HCT116 (cell line): ENCODE measurements at regions not wholly inside any gene's neighbourhood (a gene's known extent, or its start where the extent isn't known, plus 50 kb on each side); places are given as distances from the start of the nearest gene placed in this dataset.

ENCODE experiments used
- ATAC-seq: fragments of 200-7000 bp; cut with Tn5 transposase; 2 replicates; pipeline ENCODE4 v1.9.1; 2020; ENCODE audit warnings: mild to moderate bottlenecking, moderate library complexity
- BruUV-seq: library from RNA; stranded (reverse); fragments of 400-500 nt; replicated peaks from 2 replicates; lab custom pipeline; 2021; lab: Mats Ljungman, UMichigan
- CTCF ChIA-PET: fragments of 300-600 bp; sonication (Branson Sonifier 250); formaldehyde crosslinking; loops from one replicate; lab custom pipeline; 2021; ENCODE audit warnings: antibody characterized with exemption; lab: Charles Lee
- POLR2A ChIA-PET: fragments of 300-600, 350-600 bp; sonication (Branson Sonifier 250); formaldehyde crosslinking; loops from one replicate; lab custom pipeline; 2021; ENCODE audit warnings: antibody characterized with exemption; lab: Charles Lee
- RAD21 ChIA-PET, 2 experiments: fragments of 300-600 bp; sonication (Branson Sonifier 250); formaldehyde crosslinking; loops; one replicate each; lab custom pipeline; 2023; ENCODE audit warnings: low total read pairs in 2 of 2; ENCODE audit not compliant: uncharacterized antibody in 2 of 2, unreplicated experiment in 2 of 2, low non-redundant PET in 1 of 2; lab: Charles Lee
- DNase-seq: peaks from one replicate; pipeline ENCODE4 v3.0.0-alpha.2; 2010; ENCODE audit warnings: low read depth, low spot score
- H2AFZ ChIP-seq: fragments of 200-600 bp; shearing (Covaris generic), sonication (generic); 2 replicates; pipeline ENCODE4 v1.6.1; 2017; ENCODE audit warnings: low read depth, mixed run types, mixed read lengths, antibody characterized with exemption, low read length; ENCODE audit not compliant: poor library complexity, severe bottlenecking
- H3K27ac ChIP-seq: 2 replicates; pipeline ENCODE4 v1.5.1; 2012; ENCODE audit warnings: low read depth, low read length
- H3K27me3 ChIP-seq: fragments of 200-600 bp; sonication (generic); 2 replicates; pipeline ENCODE4 v1.6.1; 2016; ENCODE audit warnings: mixed run types, low read length, mixed read lengths; ENCODE audit not compliant: insufficient read depth
- H3K36me3 ChIP-seq, 2 experiments: fragments of 200-500 bp in 1 of 2; fragments of 200-600 bp in 1 of 2; sonication (Bioruptor generic) in 1 of 2; sonication (generic) in 1 of 2; 2 replicates each; pipeline versions ENCODE4 v1.5.1 to v1.6.1; 2014 to 2016; ENCODE audit warnings: low read length in 2 of 2, inconsistent platforms in 1 of 2, mixed read lengths in 1 of 2, mixed run types in 1 of 2; ENCODE audit not compliant: insufficient read depth in 2 of 2, control insufficient read depth in 1 of 2
- H3K4me1 ChIP-seq, 2 experiments: fragments of 200-600 bp in 1 of 2; sonication (generic) in 1 of 2; 2 replicates each; pipeline versions ENCODE4 v1.5.1 to v1.6.1; 2012 to 2017; ENCODE audit warnings: low read length in 2 of 2, inconsistent platforms in 1 of 2, mild to moderate bottlenecking in 1 of 2, mixed read lengths in 1 of 2, mixed run types in 1 of 2, moderate library complexity in 1 of 2; ENCODE audit not compliant: insufficient read depth in 2 of 2, control insufficient read depth in 1 of 2
- H3K4me2 ChIP-seq: fragments of 200-600 bp; sonication (generic); 2 replicates; pipeline ENCODE4 v1.6.1; 2017; ENCODE audit warnings: mixed run types, low read length, mixed read lengths
- H3K4me3 ChIP-seq, 2 experiments: fragments of 200-600 bp in 1 of 2; sonication (generic) in 1 of 2; replicated peaks in 1 of 2; 2 replicates each; pipeline ENCODE4 v1.5.1; 2011 to 2016; ENCODE audit warnings: low read length in 2 of 2, control low read depth in 1 of 2, low read depth in 1 of 2, mild to moderate bottlenecking in 1 of 2, mixed read lengths in 1 of 2, mixed run types in 1 of 2
- H3K79me2 ChIP-seq: fragments of 200-600 bp; sonication (generic); 2 replicates; pipeline ENCODE4 v1.6.1; 2017; ENCODE audit warnings: mild to moderate bottlenecking, mixed run types, low read length, moderate library complexity, mixed read lengths; ENCODE audit not compliant: insufficient read depth
- H3K9ac ChIP-seq: fragments of 200-600 bp; sonication (generic); 2 replicates; pipeline ENCODE4 v1.6.1; 2016; ENCODE audit warnings: low read length, mixed read lengths
- H3K9me2 ChIP-seq: fragments of 200-600 bp; sonication (generic), shearing (Covaris generic); 2 replicates; pipeline ENCODE4 v1.6.1; 2017; ENCODE audit warnings: mixed run types, mild to moderate bottlenecking, moderate library complexity; ENCODE audit not compliant: insufficient read depth
- H3K9me3 ChIP-seq, 2 experiments: fragments of 200-500 bp in 1 of 2; fragments of 200-600 bp in 1 of 2; sonication (Bioruptor generic) in 1 of 2; sonication (generic) in 1 of 2; 2 replicates each; pipeline ENCODE4 v1.6.1; 2014 to 2017; ENCODE audit warnings: low read length in 2 of 2, mixed read lengths in 2 of 2, inconsistent platforms in 1 of 2, low read depth in 1 of 2, mild to moderate bottlenecking in 1 of 2, mixed run types in 1 of 2, moderate library complexity in 1 of 2; ENCODE audit not compliant: control insufficient read depth in 1 of 2, insufficient read depth in 1 of 2
- H4K20me1 ChIP-seq: fragments of 200-600 bp; sonication (generic), shearing (Covaris generic); 2 replicates; pipeline ENCODE4 v1.6.1; 2017; ENCODE audit warnings: mixed run types, mild to moderate bottlenecking, moderate library complexity; ENCODE audit not compliant: insufficient read depth
- ATF3 ChIP-seq: IDR thresholded peaks from 2 replicates; pipeline ENCODE4 v1.6.1; 2012
- CBX3 ChIP-seq: IDR thresholded peaks from 2 replicates; pipeline ENCODE4 v1.6.1; 2012; ENCODE audit warnings: low read depth
- CEBPB ChIP-seq: IDR thresholded peaks from 2 replicates; pipeline ENCODE4 v1.6.1; 2012; ENCODE audit warnings: low read depth
- CTCF ChIP-seq, 3 experiments: fragments of 200-600 bp in 1 of 3; sonication (generic) in 1 of 3; IDR thresholded peaks in 2 of 3; conservative IDR thresholded peaks in 1 of 3; 2 replicates each; pipeline ENCODE4 v1.5.1; 2012 to 2017; ENCODE audit warnings: low read depth in 2 of 3, low read length in 2 of 3, antibody characterized with exemption in 1 of 3, borderline replicate concordance in 1 of 3, control low read depth in 1 of 3, mild to moderate bottlenecking in 1 of 3, mixed read lengths in 1 of 3, mixed run types in 1 of 3, moderate library complexity in 1 of 3; ENCODE audit not compliant: insufficient read depth in 1 of 3
- EZH2 ChIP-seq: fragments of 200-600 bp; sonication (generic); IDR thresholded peaks from 2 replicates; pipeline ENCODE4 v1.6.1; 2017; ENCODE audit warnings: antibody characterized with exemption, mixed run types
- FOSL1 ChIP-seq: IDR thresholded peaks from 2 replicates; pipeline ENCODE4 v1.6.1; 2012; ENCODE audit warnings: low read depth
- JUND ChIP-seq: IDR thresholded peaks from 2 replicates; pipeline ENCODE4 v1.6.1; 2012
- POLR2AphosphoS5 ChIP-seq: IDR thresholded peaks from 2 replicates; pipeline ENCODE4 v1.6.1; 2011; ENCODE audit warnings: mild to moderate bottlenecking, low read depth, low read length, moderate library complexity
- RAD21 ChIP-seq: IDR thresholded peaks from 2 replicates; pipeline ENCODE4 v1.6.1; 2012; ENCODE audit warnings: low read depth, mild to moderate bottlenecking
- REST ChIP-seq: IDR thresholded peaks from 2 replicates; pipeline ENCODE4 v1.6.1; 2012; ENCODE audit warnings: low read depth
- SIN3A ChIP-seq: IDR thresholded peaks from 2 replicates; pipeline ENCODE4 v1.6.1; 2012; ENCODE audit warnings: low read depth
- SP1 ChIP-seq: IDR thresholded peaks from 2 replicates; pipeline ENCODE4 v1.6.1; 2012; ENCODE audit warnings: low read depth
- SRF ChIP-seq: IDR thresholded peaks from 2 replicates; pipeline ENCODE4 v1.6.1; 2012; ENCODE audit warnings: low read depth
- TCF7L2 ChIP-seq: IDR thresholded peaks from 2 replicates; pipeline ENCODE4 v1.7.0; 2011; ENCODE audit warnings: borderline replicate concordance, inconsistent platforms; ENCODE audit not compliant: insufficient read depth, insufficient read length; ENCODE audit errors: extremely low read depth
- YY1 ChIP-seq: IDR thresholded peaks from 2 replicates; pipeline ENCODE4 v1.6.1; 2011; ENCODE audit warnings: low read length, low read depth, moderate library complexity, mild to moderate bottlenecking; ENCODE audit not compliant: insufficient replicate concordance; ENCODE audit errors: extremely low read depth
- ZFX ChIP-seq: fragments of 450-650 bp; IDR thresholded peaks from 2 replicates; pipeline ENCODE4 v1.6.1; 2017
- ZNF274 ChIP-seq: fragments of 200-500 bp; sonication (Bioruptor generic); IDR thresholded peaks from 2 replicates; pipeline ENCODE4 v1.6.1; 2014; ENCODE audit warnings: mild to moderate bottlenecking, low read depth, low read length, inconsistent platforms
- intact Hi-C: fragments of 100-400 bp; cut with micrococcal nuclease; formaldehyde crosslinking; loops from 2 replicates; pipeline ENCODE4 v1.10.0; 2022

- no peaks in the 10 kb centered on the region for H3K4me1 ChIP-seq
- H3K79me2 ChIP-seq: no peaks in the 10 kb centered on the region
- TF ChIP-seq SP1: no peak
- TF ChIP-seq, all 23 proteins: peak for 0
- DNase-seq: no peak
- H4K20me1 ChIP-seq: no peaks in the 10 kb centered on the region
- H3K4me3 ChIP-seq: no peak overlapping the region
- H3K9me3 ChIP-seq: no peaks in the 10 kb centered on the region
- no peaks in the 10 kb centered on the region for H3K36me3 ChIP-seq
- RAD21 ChIA-PET: no interaction called here
- intact Hi-C loops: no loop called here
- peaks cover 15% of the 10 kb centered on the region; the same call in 1 of the 2 replicates for H3K27me3 ChIP-seq
- no peak overlapping the region for H2AFZ ChIP-seq
- no peak for ATAC-seq
- H3K9me2 ChIP-seq: no peaks in the 10 kb centered on the region
- POLR2A ChIA-PET: no interaction called here
- H3K27ac ChIP-seq: no peak overlapping the region
- BruUV-seq: no TSS peak
- CTCF ChIA-PET: no interaction called here
- no peak overlapping the region for H3K4me2 ChIP-seq
- no peak overlapping the region for H3K9ac ChIP-seq
Measured at GRCh38 chr2:19844750-19845149, 57.0 kb downstream of the TTC32 start.

- H3K9me2 ChIP-seq: no peaks in the 10 kb centered on the region
- no peaks in the 10 kb centered on the region for H3K79me2 ChIP-seq
- ATAC-seq (no peak), DNase-seq (no peak)
- no peaks in the 10 kb centered on the region for H3K36me3 ChIP-seq
- ChIA-PET RAD21 (no interaction called here), CTCF (no interaction called here), POLR2A (no interaction called here)
- no peak overlapping the region for H3K4me2 ChIP-seq
- H3K27me3 ChIP-seq: peaks cover 16% of the 10 kb centered on the region; the same call in 1 of the 2 replicates
- intact Hi-C loops: no loop called here
- H3K27ac ChIP-seq: no peak overlapping the region
- H3K9ac ChIP-seq: no peak overlapping the region
- no peaks in the 10 kb centered on the region for H3K9me3 ChIP-seq
- no peak overlapping the region for H3K4me3 ChIP-seq
- no TSS peak for BruUV-seq
- H4K20me1 ChIP-seq: no peaks in the 10 kb centered on the region
- H3K4me1 ChIP-seq: no peaks in the 10 kb centered on the region
- no peak for TF ChIP-seq SP1
- TF ChIP-seq ZFX: no peak
- no peak for TF ChIP-seq ATF3
- TF ChIP-seq RAD21: no peak
- no peak for TF ChIP-seq JUND
- TF ChIP-seq YY1: no peak
- no peak for TF ChIP-seq FOSL1
- no peak for TF ChIP-seq SIN3A
- TF ChIP-seq CBX3: no peak
- TF ChIP-seq CEBPB: no peak
- TF ChIP-seq REST: no peak
- no peak for TF ChIP-seq EZH2
- TF ChIP-seq CTCF (IDR thresholded peaks at IDR 0.05 in 2 of 3, conservative IDR thresholded peaks at IDR 0.05 in 1 of 3; ENCODE audit: borderline replicate concordance in 1 of 3, insufficient read depth in 1 of 3, low read depth in 2 of 3, low read length in 2 of 3): no peak
- TF ChIP-seq TCF7L2: no peak
- no peak for TF ChIP-seq ZNF274
- TF ChIP-seq SRF: no peak
- no peak for TF ChIP-seq POLR2AphosphoS5
- H2AFZ ChIP-seq: no peak overlapping the region
Measured at GRCh38 chr2:19843992-19844515, 57.7 kb downstream of the TTC32 start.
